Fibroblast of lung (primary cell): ENCODE measurements at regions not wholly inside any gene's neighbourhood (a gene's known extent, or its start where the extent isn't known, plus 50 kb on each side); places are given as distances from the start of the nearest gene placed in this dataset.

ENCODE experiments used
- DNase-seq, 2 donors: peaks; one replicate each; pipeline versions ENCODE4 v3.0.0 to v3.0.0-alpha.2; 2010; ENCODE audit warnings: low read depth in 2 of 2
- H2AFZ ChIP-seq: 2 replicates; pipeline ENCODE4 v1.5.1; 2012; ENCODE audit warnings: low read length, control low read depth, inconsistent platforms
- H3K27ac ChIP-seq: 2 replicates; pipeline ENCODE4 v1.5.1; 2011; ENCODE audit warnings: low read length, control low read depth; ENCODE audit not compliant: insufficient read depth
- H3K27me3 ChIP-seq: 2 replicates; pipeline ENCODE4 v1.5.1; 2011; ENCODE audit warnings: mild to moderate bottlenecking, low read length; ENCODE audit not compliant: control insufficient read depth, insufficient read depth
- H3K36me3 ChIP-seq: 2 replicates; pipeline ENCODE4 v1.5.1; 2011; ENCODE audit warnings: low read length; ENCODE audit not compliant: control insufficient read depth, insufficient read depth
- H3K4me1 ChIP-seq: 2 replicates; pipeline ENCODE4 v1.5.1; 2011; ENCODE audit warnings: low read length; ENCODE audit not compliant: control insufficient read depth, insufficient read depth; ENCODE audit errors: extremely low read depth
- H3K4me2 ChIP-seq: 2 replicates; pipeline ENCODE4 v1.5.1; 2011; ENCODE audit warnings: low read length, control low read depth; ENCODE audit not compliant: insufficient read depth; ENCODE audit errors: extremely low read depth
- H3K4me3 ChIP-seq, 4 experiments: fragments of 200-600 bp in 1 of 4; sonication (generic) in 1 of 4; replicated peaks in 1 of 4; 2 replicates each; pipeline ENCODE4 v1.5.1; 2011 to 2016; ENCODE audit warnings: low read length in 4 of 4, low read depth in 3 of 4, mild to moderate bottlenecking in 3 of 4, control low read depth in 2 of 4, inconsistent platforms in 1 of 4, mixed read lengths in 1 of 4; ENCODE audit not compliant: insufficient read depth in 1 of 4; ENCODE audit errors: control extremely low read depth in 1 of 4
- H3K79me2 ChIP-seq: 2 replicates; pipeline ENCODE4 v1.5.1; 2012; ENCODE audit warnings: mild to moderate bottlenecking, low read length, inconsistent platforms; ENCODE audit not compliant: control insufficient read depth, insufficient read depth
- H3K9ac ChIP-seq: 2 replicates; pipeline ENCODE4 v1.5.1; 2011; ENCODE audit warnings: mild to moderate bottlenecking, low read length, control low read depth; ENCODE audit not compliant: insufficient read depth
- H3K9me3 ChIP-seq: 2 replicates; pipeline ENCODE4 v1.5.1; 2012; ENCODE audit warnings: low read depth, low read length; ENCODE audit not compliant: control insufficient read depth, insufficient read depth
- H4K20me1 ChIP-seq: 2 replicates; pipeline ENCODE4 v1.5.1; 2011; ENCODE audit warnings: low read length; ENCODE audit not compliant: control insufficient read depth, insufficient read depth; ENCODE audit errors: extremely low read depth
- CTCF ChIP-seq, 2 donors: IDR thresholded peaks in 1 of 2; conservative IDR thresholded peaks in 1 of 2; 1 replicate in 1 of 2; 2 replicates in 1 of 2; pipeline ENCODE4 v1.5.1; 2011 to 2012; ENCODE audit warnings: low read length in 2 of 2, control low read depth in 1 of 2, inconsistent platforms in 1 of 2, low read depth in 1 of 2, mild to moderate bottlenecking in 1 of 2
- EZH2 ChIP-seq: IDR thresholded peaks from 2 replicates; pipeline ENCODE4 v1.5.1; 2012; ENCODE audit warnings: low read length, control low read depth, mild to moderate bottlenecking; ENCODE audit errors: missing control alignments

- Histone ChIP-seq H3K9ac (no peak overlapping the region), H3K27ac (no peak overlapping the region), H3K4me3 (no peak overlapping the region), H3K4me1 (no peaks in the 10 kb centered on the region), H3K36me3 (no peaks in the 10 kb centered on the region), H3K4me2 (no peak overlapping the region), H3K79me2 (no peaks in the 10 kb centered on the region), H3K27me3 (no peaks in the 10 kb centered on the region), H3K9me3 (no peaks in the 10 kb centered on the region), H4K20me1 (peaks cover 2% of the 10 kb centered on the region), H2AFZ (no peak overlapping the region)
- DNase-seq = no peak
- TF ChIP-seq CTCF (conservative IDR thresholded peaks at IDR 0.05 in 1 of 2, IDR thresholded peaks at IDR 0.05 in 1 of 2; ENCODE audit: low read depth in 1 of 2, low read length in 2 of 2) = no peak
- no peak for TF ChIP-seq EZH2
These were observed 641.6 kb downstream of the LRRC70 start for GRCh38 chr5:63220244-63220643.

GRCh38 chr5:63217422-63217821 lies 638.8 kb downstream of the LRRC70 start:
- H3K27ac ChIP-seq = no peak overlapping the region
- H3K36me3 ChIP-seq = no peaks in the 10 kb centered on the region
- TF ChIP-seq CTCF (conservative IDR thresholded peaks at IDR 0.05 in 1 of 2, IDR thresholded peaks at IDR 0.05 in 1 of 2; ENCODE audit: low read depth in 1 of 2, low read length in 2 of 2) (no peak), EZH2 (no peak)
- DNase-seq = no peak
- no peaks in the 10 kb centered on the region for H3K4me1 ChIP-seq
- H3K27me3 ChIP-seq = no peaks in the 10 kb centered on the region
- H3K79me2 ChIP-seq = no peaks in the 10 kb centered on the region
- H4K20me1 ChIP-seq = peaks cover 2% of the 10 kb centered on the region
- H2AFZ ChIP-seq = no peak overlapping the region
- H3K9ac ChIP-seq = no peak overlapping the region
- H3K4me2 ChIP-seq = no peak overlapping the region
- H3K9me3 ChIP-seq = no peaks in the 10 kb centered on the region
- H3K4me3 ChIP-seq = no peak overlapping the region

GRCh38 chr5:63213256-63213655 lies 634.6 kb downstream of the LRRC70 start:
- H3K27ac ChIP-seq = no peak overlapping the region
- TF ChIP-seq CTCF (conservative IDR thresholded peaks at IDR 0.05 in 1 of 2, IDR thresholded peaks at IDR 0.05 in 1 of 2; ENCODE audit: low read depth in 1 of 2, low read length in 2 of 2) = no peak
- no peak for TF ChIP-seq EZH2
- H2AFZ ChIP-seq = no peak overlapping the region
- no peak overlapping the region for H3K4me3 ChIP-seq
- DNase-seq = no peak
- no peaks in the 10 kb centered on the region for H3K36me3 ChIP-seq
- H3K27me3 ChIP-seq = no peaks in the 10 kb centered on the region
- H3K79me2 ChIP-seq = no peaks in the 10 kb centered on the region
- H3K4me1 ChIP-seq = no peaks in the 10 kb centered on the region
- H3K4me2 ChIP-seq = no peak overlapping the region
- no peak overlapping the region for H3K9ac ChIP-seq
- H3K9me3 ChIP-seq = no peaks in the 10 kb centered on the region
- no peaks in the 10 kb centered on the region for H4K20me1 ChIP-seq
